Glomerular visceral epithelial cell (primary cell): ENCODE measurements at regions not wholly inside any gene's neighbourhood (a gene's known extent, or its start where the extent isn't known, plus 50 kb on each side); places are given as distances from the start of the nearest gene placed in this dataset.
"Not testable (repeated sequence)": the region's sequence is repeated elsewhere in the genome, so short reads cannot be mapped to it uniquely, and the experiment has no call there.

Source experiments
- DNase-seq: peaks from one replicate; pipeline ENCODE4 v3.0.0-alpha.2; 2016; ENCODE audit errors: extremely low spot score

DNA sequence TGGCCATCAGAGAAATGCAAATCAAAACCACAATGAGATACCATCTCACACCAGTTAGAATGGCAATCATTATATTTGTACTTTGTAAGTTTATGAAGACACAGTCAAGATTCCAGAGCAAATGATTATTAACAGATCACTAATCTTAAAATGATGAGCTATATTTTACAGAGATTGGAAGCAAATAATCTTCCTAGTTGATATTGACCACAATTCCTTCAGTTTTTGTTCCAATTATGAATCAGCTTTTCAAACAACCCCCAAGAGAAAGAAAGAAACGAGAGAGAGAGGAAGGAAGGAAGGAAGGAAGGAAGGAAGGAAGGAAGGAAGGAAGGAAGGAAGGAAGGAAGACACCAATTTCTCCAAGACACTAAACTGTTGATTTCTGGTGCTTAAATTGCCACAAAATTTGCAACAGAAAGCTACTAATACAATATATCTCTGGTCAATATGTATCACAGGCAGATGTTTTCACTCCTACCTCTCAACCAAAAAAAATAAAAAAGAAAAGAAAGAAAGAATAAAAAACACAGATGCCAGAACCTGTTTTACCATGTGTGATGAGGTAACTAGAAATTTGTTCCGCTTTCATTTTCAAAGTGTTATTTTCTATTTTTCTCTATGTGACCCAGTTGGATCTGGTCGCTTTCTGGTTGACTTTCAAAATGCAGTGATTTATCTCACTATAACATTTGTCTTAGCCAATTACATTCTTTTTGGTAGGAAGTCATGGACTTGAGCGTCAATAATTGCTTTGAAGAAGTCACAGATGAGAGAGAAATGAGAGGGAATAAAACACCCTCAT lies 1609.6 kb downstream of the SI start:
- DNase-seq = no peak

- no peak for DNase-seq
Measured at GRCh38 chr3:163462446-163462845, 1615.8 kb downstream of the SI start.

DNA sequence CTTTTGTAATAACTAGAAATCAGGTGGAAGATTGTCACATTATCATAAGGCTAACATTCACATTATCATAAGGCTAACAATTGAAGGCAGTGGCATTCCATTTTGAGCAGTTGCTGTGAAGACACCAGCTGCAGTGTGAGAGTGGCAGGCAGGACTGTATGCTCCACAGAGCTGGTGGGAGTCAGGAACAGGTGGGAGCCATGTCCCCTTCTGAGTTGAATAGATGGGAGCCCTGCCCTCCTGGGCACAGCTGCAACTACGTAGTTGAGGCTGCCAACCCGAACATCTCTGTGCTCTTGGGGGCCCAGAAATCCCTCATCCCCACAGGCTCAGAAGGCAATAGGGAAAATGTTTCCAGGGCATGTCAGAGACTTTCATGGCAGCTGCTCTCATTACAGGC lies 1627.6 kb downstream of the SI start:
- DNase-seq = no peak

DNA sequence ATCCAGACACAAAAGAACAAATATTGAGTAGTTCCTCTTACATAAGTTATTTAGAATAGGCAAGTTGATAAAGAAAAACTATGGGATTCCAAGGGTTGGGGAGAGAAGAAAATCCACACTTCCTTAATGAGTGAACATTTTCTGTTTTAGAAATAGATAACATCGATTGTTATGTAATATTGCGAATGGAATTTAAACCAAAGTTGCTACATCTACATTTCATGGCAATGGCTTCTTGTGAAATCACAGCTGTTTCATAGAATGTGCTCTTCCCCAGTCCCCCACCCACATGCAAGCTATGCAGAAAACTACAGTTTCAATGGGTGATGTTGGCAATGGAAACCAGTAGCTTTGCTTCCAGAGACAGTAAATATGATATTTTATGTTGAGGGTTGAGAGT lies 1639.5 kb downstream of the SI start:
- no peak for DNase-seq

- DNase-seq = no peak
Measured at GRCh38 chr3:163422671-163423070, 1655.6 kb downstream of the SI start.

- DNase-seq = no peak
Measured at GRCh38 chr3:163391407-163392181, 1686.7 kb downstream of the SI start.

DNA sequence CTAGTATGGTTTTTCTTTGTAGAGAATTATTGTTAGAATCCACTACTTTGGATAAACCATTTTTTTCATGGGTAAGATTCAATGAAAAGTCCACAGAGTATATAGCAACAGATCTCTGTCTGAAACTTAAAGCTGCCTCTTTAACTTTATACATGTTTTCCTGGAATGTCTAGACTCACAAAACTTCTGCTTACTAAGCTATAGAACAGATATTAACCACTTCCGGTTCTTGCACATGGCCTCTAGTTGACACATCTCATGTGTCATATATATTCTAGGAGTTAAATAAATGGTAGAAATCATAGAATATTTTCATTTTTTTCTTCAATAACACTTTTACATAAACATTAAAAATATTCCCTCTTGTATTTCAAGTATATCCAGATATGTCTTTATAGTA lies 1693.9 kb downstream of the SI start:
- DNase-seq = no peak

DNA sequence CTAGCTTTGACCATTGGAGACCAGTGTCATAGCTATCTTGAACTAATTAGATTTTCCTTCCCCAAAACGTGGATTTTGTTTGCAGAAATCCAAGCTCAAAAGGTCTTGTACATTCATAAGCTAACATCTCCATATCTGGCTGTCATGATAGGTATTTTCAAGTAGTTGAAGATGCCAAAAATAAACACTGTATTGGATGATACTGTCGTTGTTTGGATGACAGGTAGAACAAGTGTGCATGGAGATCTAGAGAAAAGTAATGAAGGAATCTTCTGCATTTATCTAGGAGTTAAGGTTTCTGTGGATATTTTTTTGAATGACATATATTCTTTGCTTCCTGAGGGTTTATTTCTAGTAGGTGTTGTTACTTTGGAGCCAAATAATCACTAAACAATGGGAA lies 1696.1 kb downstream of the SI start:
- DNase-seq = no peak

- DNase-seq = peak; percentile 4
Measured at GRCh38 chr3:163368168-163368567, 1710.1 kb downstream of the SI start.

GRCh38 chr3:163364717-163365116 lies 1713.6 kb downstream of the SI start:
- DNase-seq = no peak

- no peak for DNase-seq
Measured at GRCh38 chr3:163362151-163362550, 1716.1 kb downstream of the SI start.

DNA sequence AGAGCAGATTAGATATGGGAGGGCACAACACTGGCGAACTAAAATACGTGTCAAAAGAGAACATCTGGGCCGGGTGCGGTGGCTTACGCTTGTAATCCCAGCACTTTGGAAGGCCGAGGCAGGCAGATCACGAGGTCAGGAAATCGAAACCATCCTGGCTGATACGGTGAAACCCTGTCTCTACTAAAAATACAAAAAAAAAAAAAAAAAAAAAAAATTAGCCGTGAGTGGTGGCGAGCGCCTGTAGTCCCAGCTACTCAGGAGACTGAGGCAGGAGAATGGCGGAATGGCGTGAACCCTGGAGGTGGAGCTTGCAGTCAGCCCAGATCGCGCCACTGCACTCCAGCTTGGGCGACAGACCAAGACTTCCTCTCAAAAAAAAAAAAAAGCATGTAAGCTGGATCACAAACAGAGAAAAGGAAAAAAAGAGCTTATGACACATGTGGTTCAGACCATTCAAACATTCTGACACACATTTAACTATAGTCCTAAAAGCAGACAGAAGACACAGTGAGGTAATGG lies 1716.9 kb downstream of the SI start:
- DNase-seq = not testable (repeated sequence)

DNA sequence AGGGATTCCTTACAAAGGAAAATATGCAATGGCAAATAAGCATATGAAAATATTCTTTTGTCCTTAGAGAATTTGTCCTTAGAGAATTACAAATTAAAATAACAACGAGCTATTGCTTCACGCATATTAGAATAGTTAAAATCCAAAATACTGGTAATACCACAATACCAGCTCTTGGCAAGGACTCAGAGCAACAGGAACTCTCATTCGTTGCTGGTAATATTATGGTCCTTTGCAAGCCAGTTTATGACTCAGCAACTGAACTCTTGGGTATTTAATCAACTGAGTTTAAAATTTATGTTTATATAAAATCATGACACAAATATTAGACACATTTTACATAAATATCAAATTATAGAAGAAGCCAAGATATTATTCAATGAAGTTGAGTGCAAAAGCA lies 1730.4 kb downstream of the SI start:
- DNase-seq = no peak

DNA sequence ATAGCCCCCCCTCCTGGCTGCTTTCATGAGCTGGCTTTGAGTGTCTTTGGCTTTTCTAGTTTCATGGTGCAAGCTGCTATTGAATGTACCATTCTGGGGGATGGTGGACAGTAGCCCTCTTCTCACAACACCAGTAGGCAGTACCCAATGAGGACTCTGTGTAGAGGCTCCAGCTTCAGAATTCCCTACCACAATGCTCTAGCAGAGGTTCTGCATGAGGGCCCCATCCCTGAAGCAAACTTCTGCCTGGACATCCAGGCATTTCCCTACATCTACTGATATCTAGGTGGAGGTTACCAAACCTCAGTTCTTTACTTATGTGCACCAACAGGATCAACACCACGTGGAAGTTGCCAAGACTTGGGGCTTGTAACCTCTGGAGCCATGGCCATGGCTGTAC lies 1742.9 kb downstream of the SI start:
- no peak for DNase-seq

DNA sequence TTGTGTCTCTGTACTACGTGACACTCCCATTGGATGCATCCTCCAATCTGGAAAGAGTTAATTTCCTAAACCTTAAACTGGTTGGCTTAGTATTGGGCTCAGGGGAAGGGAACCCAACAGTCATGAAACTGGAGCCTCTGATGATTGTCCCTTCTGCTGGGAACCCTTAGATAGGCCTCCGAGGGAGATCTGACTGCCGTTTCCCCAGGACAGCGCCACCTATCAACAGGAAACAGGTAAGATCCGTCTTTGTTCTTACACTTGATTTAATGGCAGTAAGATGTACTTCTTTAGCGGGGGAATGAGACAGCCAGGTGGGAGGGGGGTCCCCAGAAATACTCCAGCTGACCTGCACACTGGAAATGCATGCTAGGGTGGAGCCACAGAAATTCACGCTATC lies 1749.6 kb downstream of the SI start:
- no peak for DNase-seq

GRCh38 chr3:163327086-163327485 lies 1751.2 kb downstream of the SI start:
- DNase-seq = no peak

GRCh38 chr3:163315786-163316185 lies 1762.5 kb downstream of the SI start:
- DNase-seq = peak; percentile 2

DNA sequence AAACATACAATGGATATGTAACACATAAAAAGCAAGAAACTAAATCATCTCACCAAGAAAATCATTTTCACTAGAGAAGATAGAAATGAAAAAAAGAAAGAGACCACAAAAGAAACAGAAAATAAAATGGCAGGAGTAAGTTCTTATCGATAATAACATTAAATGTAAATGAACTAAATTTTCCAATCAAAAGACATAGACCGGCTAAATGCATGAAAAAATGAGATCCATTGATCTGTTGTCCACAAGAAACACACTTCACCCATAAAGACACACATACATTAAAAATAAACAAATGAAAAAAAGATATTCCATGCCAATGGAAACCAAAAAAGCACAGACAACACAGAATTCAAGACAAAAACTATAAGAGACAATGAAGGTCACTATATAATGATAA lies 1771.9 kb downstream of the SI start:
- no peak for DNase-seq

- no peak for DNase-seq
Measured at GRCh38 chr3:163273694-163274093, 1777.1 kb downstream of the OTOL1 start.

DNA sequence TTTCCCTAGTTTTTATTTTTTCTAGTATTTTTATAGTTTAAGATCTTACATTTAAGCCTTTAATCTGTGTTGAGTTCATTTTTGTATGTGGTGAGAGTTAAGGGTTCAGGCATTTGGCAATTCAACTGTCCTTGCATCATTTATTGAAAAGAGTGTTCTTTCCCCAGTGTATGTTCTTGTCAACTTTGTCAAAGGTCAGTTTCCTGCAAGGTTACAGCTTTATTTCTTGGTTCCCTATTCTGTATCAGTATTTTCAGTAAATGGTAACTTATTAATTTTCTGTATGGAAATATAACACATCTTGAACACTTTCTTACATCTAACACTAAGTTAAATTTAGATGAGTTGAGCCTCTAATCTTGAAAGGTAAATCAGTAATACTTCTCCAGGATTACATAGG lies 1770.1 kb downstream of the OTOL1 start:
- no peak for DNase-seq

- DNase-seq = no peak
Measured at GRCh38 chr3:163261618-163262017, 1765.0 kb downstream of the OTOL1 start.

- no peak for DNase-seq
Measured at GRCh38 chr3:163261056-163261455, 1764.4 kb downstream of the OTOL1 start.

DNA sequence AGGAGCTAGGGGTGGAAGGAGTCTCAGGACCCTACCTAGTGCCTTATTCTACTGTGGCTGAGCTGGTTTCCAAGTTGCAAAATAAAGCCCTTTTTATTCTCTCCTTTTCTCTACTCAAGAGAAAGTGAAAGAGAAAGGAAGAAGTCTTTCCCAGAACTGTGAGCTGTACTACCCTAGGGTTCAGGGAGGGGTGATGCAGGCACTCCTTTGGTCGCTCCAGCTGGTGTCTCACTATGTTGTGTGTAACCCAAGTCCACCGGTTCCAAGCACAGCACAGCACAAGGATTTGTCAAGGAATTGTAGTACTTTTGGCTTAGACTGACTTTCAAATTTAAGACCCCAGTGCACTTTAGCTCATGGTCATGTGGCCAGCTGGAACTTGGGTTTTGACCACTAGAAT lies 1721.7 kb downstream of the OTOL1 start:
- no peak for DNase-seq
